DOHH2 (cell line): ENCODE measurements at regions not wholly inside any gene's neighbourhood (a gene's known extent, or its start where the extent isn't known, plus 50 kb on each side); places are given as distances from the start of the nearest gene placed in this dataset.

ENCODE experiments used
- H3F3A ChIP-seq: fragments of 200-600 bp; sonication (generic), shearing (Covaris generic); 2 replicates; pipeline ENCODE4 v1.6.0; 2016; ENCODE audit warnings: antibody characterized with exemption, mild to moderate bottlenecking; ENCODE audit not compliant: control insufficient read depth, insufficient read depth
- H3K27ac ChIP-seq: fragments of 200-600 bp; sonication (generic); 2 replicates; pipeline ENCODE4 v1.5.1; 2014; ENCODE audit warnings: low read depth, mild to moderate bottlenecking, low read length, moderate library complexity
- H3K27me3 ChIP-seq: fragments of 200-600 bp; sonication (generic); 2 replicates; pipeline ENCODE4 v1.6.1; 2014; ENCODE audit warnings: mild to moderate bottlenecking, low read length, mixed read lengths; ENCODE audit not compliant: control insufficient read depth
- H3K36me3 ChIP-seq: fragments of 200-600 bp; sonication (generic); 2 replicates; pipeline ENCODE4 v1.6.1; 2014; ENCODE audit warnings: mild to moderate bottlenecking, low read length, moderate library complexity, mixed read lengths; ENCODE audit not compliant: control insufficient read depth
- H3K4me1 ChIP-seq: fragments of 200-600 bp; sonication (generic); 2 replicates; pipeline ENCODE4 v1.6.1; 2014; ENCODE audit warnings: mild to moderate bottlenecking, low read length, mixed read lengths; ENCODE audit not compliant: control insufficient read depth
- H3K4me2 ChIP-seq: fragments of 200-600 bp; sonication (generic); 2 replicates; pipeline ENCODE4 v1.6.0; 2014; ENCODE audit warnings: mild to moderate bottlenecking, low read length, moderate library complexity
- H3K4me3 ChIP-seq: fragments of 200-600 bp; sonication (generic); 2 replicates; pipeline ENCODE4 v1.5.1; 2014; ENCODE audit warnings: mild to moderate bottlenecking, low read length, mixed read lengths
- H3K79me2 ChIP-seq: fragments of 200-600 bp; sonication (generic); 2 replicates; pipeline ENCODE4 v1.6.1; 2014; ENCODE audit warnings: mild to moderate bottlenecking, low read length, mixed read lengths; ENCODE audit not compliant: control insufficient read depth
- H3K9me2 ChIP-seq: fragments of 200-600 bp; sonication (generic); replicated peaks from 2 replicates; pipeline ENCODE4 v1.6.1; 2014; ENCODE audit warnings: mild to moderate bottlenecking, low read length, mixed read lengths; ENCODE audit not compliant: control insufficient read depth
- H3K9me3 ChIP-seq: fragments of 200-600 bp; sonication (generic); 2 replicates; pipeline ENCODE4 v1.6.1; 2014; ENCODE audit warnings: antibody characterized with exemption, low read length, mixed read lengths; ENCODE audit not compliant: control insufficient read depth, insufficient read depth
- H4K20me1 ChIP-seq: fragments of 200-600 bp; sonication (generic); 2 replicates; pipeline ENCODE4 v1.6.0; 2014; ENCODE audit warnings: low read depth, mild to moderate bottlenecking, antibody characterized with exemption, low read length, moderate library complexity; ENCODE audit not compliant: control insufficient read depth, insufficient read depth
- CTCF ChIP-seq: fragments of 200-600 bp; sonication (generic); IDR thresholded peaks from one replicate; pipeline ENCODE4 v1.5.1; 2014; ENCODE audit warnings: antibody characterized with exemption, mild to moderate bottlenecking, low read depth, low read length; ENCODE audit not compliant: poor library complexity, severe bottlenecking
- EZH2phosphoT487 ChIP-seq: fragments of 200-600 bp; sonication (generic); IDR thresholded peaks from 2 replicates; pipeline ENCODE4 v1.6.1; 2017; ENCODE audit warnings: borderline replicate concordance, mild to moderate bottlenecking, antibody characterized with exemption, low read length, moderate library complexity, mixed read lengths

- no peak for TF ChIP-seq EZH2phosphoT487
- Histone ChIP-seq H3K4me2 (no peak overlapping the region), H3K27me3 (no peaks in the 10 kb centered on the region)
These were observed 541.0 kb upstream of the FZD8 start for GRCh38 chr10:36183056-36183455.

GRCh38 chr10:36182606-36183005, 540.5 kb upstream of the FZD8 start:
- no peak for TF ChIP-seq EZH2phosphoT487
- no peak for TF ChIP-seq CTCF
- no peaks in the 10 kb centered on the region for H3K4me1 ChIP-seq

More at GRCh38 chr10:36183056-36183455, 541.0 kb upstream of the FZD8 start:
- no peaks in the 10 kb centered on the region for H3K79me2 ChIP-seq
- H4K20me1 ChIP-seq: no peaks in the 10 kb centered on the region
- H3K9me2 ChIP-seq: no peaks in the 10 kb centered on the region
- H3K9me3 ChIP-seq: no peaks in the 10 kb centered on the region
- no peak overlapping the region for H3K4me3 ChIP-seq
- no peaks in the 10 kb centered on the region for H3F3A ChIP-seq
- no peak overlapping the region for H3K27ac ChIP-seq
- no peaks in the 10 kb centered on the region for H3K4me1 ChIP-seq
- H3K36me3 ChIP-seq: no peaks in the 10 kb centered on the region

GRCh38 chr10:36182179-36182566, 540.1 kb upstream of the FZD8 start:
- no peak overlapping the region for H3K27ac ChIP-seq
- no peaks in the 10 kb centered on the region for H3K27me3 ChIP-seq
- H3K4me3 ChIP-seq: no peak overlapping the region
- no peaks in the 10 kb centered on the region for H3K9me2 ChIP-seq
- H3K36me3 ChIP-seq: no peaks in the 10 kb centered on the region
- H3F3A ChIP-seq: no peaks in the 10 kb centered on the region
- TF ChIP-seq CTCF (no peak), EZH2phosphoT487 (no peak)
- no peaks in the 10 kb centered on the region for H4K20me1 ChIP-seq
- H3K9me3 ChIP-seq: no peaks in the 10 kb centered on the region
- H3K4me2 ChIP-seq: no peak overlapping the region
- H3K79me2 ChIP-seq: no peaks in the 10 kb centered on the region
- H3K4me1 ChIP-seq: no peaks in the 10 kb centered on the region

More at GRCh38 chr10:36182606-36183005, 540.5 kb upstream of the FZD8 start:
- no peaks in the 10 kb centered on the region for H3F3A ChIP-seq
- H3K9me2 ChIP-seq: no peaks in the 10 kb centered on the region
- H4K20me1 ChIP-seq: no peaks in the 10 kb centered on the region
- no peak overlapping the region for H3K4me3 ChIP-seq
- no peak overlapping the region for H3K27ac ChIP-seq
- H3K27me3 ChIP-seq: no peaks in the 10 kb centered on the region
- no peaks in the 10 kb centered on the region for H3K9me3 ChIP-seq
- H3K4me2 ChIP-seq: no peak overlapping the region
- no peaks in the 10 kb centered on the region for H3K36me3 ChIP-seq
- no peaks in the 10 kb centered on the region for H3K79me2 ChIP-seq

GRCh38 chr10:36181426-36182178, 539.5 kb upstream of the FZD8 start:
- TF ChIP-seq EZH2phosphoT487 (no peak), CTCF (no peak)
- no peak overlapping the region for H3K27ac ChIP-seq
- no peaks in the 10 kb centered on the region for H3K9me3 ChIP-seq
- no peaks in the 10 kb centered on the region for H3K36me3 ChIP-seq
- H3K4me2 ChIP-seq: no peak overlapping the region
- no peaks in the 10 kb centered on the region for H3F3A ChIP-seq
- no peaks in the 10 kb centered on the region for H3K27me3 ChIP-seq
- H3K4me1 ChIP-seq: no peaks in the 10 kb centered on the region
- no peaks in the 10 kb centered on the region for H4K20me1 ChIP-seq
- H3K4me3 ChIP-seq: no peak overlapping the region
- H3K9me2 ChIP-seq: no peaks in the 10 kb centered on the region
- no peaks in the 10 kb centered on the region for H3K79me2 ChIP-seq
